Lower lobe of right lung (tissue), 2 donors: ENCODE measurements at regions not wholly inside any gene's neighbourhood (a gene's known extent, or its start where the extent isn't known, plus 50 kb on each side); places are given as distances from the start of the nearest gene placed in this dataset.

ENCODE experiments used
- ATAC-seq, 2 donors: fragments of 200-7000 bp; cut with Tn5 transposase; one replicate each; pipeline ENCODE4 v1.9.1; 2020 to 2022; ENCODE audit warnings: mild to moderate bottlenecking in 2 of 2, moderate library complexity in 2 of 2
- DNase-seq: peaks from one replicate; pipeline ENCODE4 v3.0.0-alpha.2; 2020
- H3K27ac ChIP-seq: fragments of 200-600 bp; one replicate; pipeline ENCODE4 v1.8.0; 2022
- H3K27me3 ChIP-seq: fragments of 200-600 bp; one replicate; pipeline ENCODE4 v1.8.0; 2022; ENCODE audit warnings: low read depth
- H3K36me3 ChIP-seq: fragments of 200-600 bp; one replicate; pipeline ENCODE4 v1.8.0; 2022; ENCODE audit warnings: mild to moderate bottlenecking
- H3K4me1 ChIP-seq: fragments of 200-600 bp; one replicate; pipeline ENCODE4 v1.8.0; 2022
- H3K4me3 ChIP-seq: fragments of 200-600 bp; one replicate; pipeline ENCODE4 v1.8.0; 2022; ENCODE audit warnings: mild to moderate bottlenecking
- H3K9me3 ChIP-seq: fragments of 200-600 bp; one replicate; pipeline ENCODE4 v1.8.0; 2022
- intact Hi-C: fragments of 100-400 bp; cut with DNase I; formaldehyde crosslinking; loops from one replicate; pipeline ENCODE4 v1.11.0; 2022
- TF ChIP-seq, protein P1 (sequence below): fragments of 200-600 bp; IDR thresholded peaks from one replicate; pipeline ENCODE4 v1.8.0; 2022; ENCODE audit warnings: antibody characterized with exemption, mild to moderate bottlenecking
- donor health status: DM: no; HTN: yes; CAD: no; lungs with severe emphysema.

DNA sequence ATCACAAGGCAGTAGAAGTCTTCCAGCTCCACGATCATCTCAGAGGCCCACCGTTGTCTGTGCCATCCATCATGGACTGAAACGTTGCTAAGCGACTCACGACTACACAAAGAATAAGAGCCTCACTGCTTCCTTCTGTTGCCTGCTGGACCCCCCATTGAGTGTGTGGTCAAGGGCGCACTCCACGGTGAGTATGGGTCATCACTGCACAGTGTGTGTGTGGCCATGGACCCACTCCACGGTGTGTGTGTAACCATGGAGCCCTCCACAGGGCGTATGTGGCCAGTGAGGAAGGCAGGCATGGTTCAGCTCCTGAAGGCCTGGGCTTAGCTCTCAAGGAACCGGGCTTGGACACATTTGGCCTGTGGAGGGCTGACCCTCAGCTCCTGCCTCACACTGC is 123.4 kb upstream of the AFDN start:
- TF ChIP-seq, protein P1, sequence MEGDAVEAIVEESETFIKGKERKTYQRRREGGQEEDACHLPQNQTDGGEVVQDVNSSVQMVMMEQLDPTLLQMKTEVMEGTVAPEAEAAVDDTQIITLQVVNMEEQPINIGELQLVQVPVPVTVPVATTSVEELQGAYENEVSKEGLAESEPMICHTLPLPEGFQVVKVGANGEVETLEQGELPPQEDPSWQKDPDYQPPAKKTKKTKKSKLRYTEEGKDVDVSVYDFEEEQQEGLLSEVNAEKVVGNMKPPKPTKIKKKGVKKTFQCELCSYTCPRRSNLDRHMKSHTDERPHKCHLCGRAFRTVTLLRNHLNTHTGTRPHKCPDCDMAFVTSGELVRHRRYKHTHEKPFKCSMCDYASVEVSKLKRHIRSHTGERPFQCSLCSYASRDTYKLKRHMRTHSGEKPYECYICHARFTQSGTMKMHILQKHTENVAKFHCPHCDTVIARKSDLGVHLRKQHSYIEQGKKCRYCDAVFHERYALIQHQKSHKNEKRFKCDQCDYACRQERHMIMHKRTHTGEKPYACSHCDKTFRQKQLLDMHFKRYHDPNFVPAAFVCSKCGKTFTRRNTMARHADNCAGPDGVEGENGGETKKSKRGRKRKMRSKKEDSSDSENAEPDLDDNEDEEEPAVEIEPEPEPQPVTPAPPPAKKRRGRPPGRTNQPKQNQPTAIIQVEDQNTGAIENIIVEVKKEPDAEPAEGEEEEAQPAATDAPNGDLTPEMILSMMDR: no peak
- Histone ChIP-seq H3K27me3 (no peaks in the 10 kb centered on the region), H3K4me3 (no peak overlapping the region), H3K27ac (no peak overlapping the region), H3K36me3 (no peaks in the 10 kb centered on the region), H3K9me3 (no peaks in the 10 kb centered on the region), H3K4me1 (peaks cover 20% of the 10 kb centered on the region)
- DNase-seq (no peak), ATAC-seq (no peak)
- intact Hi-C loops: no loop called here

DNA sequence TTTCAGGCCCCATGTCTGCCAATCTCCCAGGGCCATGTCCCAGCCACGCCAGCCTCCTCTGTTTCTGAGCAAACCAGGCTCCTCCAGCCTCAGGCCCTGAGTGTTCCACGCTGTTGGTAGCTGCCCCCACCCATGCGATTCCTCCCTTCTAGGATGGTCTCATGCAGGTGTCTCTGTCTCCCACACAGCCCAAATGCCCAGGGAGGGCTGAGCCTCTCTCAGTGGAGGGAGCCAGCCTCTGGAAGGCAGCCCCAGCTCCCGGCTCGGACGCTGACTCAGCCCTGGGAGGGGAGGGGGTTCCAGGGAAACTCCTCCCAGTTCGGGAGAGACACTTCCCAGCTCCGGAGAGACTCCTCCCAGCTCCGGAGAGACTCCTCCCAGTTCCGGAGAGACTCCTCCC is 122.9 kb upstream of the AFDN start:
- Histone ChIP-seq H3K36me3 (no peaks in the 10 kb centered on the region), H3K4me3 (no peak overlapping the region), H3K27ac (no peak overlapping the region), H3K4me1 (peaks cover 15% of the 10 kb centered on the region), H3K27me3 (no peaks in the 10 kb centered on the region), H3K9me3 (no peaks in the 10 kb centered on the region)
- TF ChIP-seq, protein P1: no peak
- ATAC-seq (no peak), DNase-seq (no peak)
- intact Hi-C loops: no loop called here

DNA sequence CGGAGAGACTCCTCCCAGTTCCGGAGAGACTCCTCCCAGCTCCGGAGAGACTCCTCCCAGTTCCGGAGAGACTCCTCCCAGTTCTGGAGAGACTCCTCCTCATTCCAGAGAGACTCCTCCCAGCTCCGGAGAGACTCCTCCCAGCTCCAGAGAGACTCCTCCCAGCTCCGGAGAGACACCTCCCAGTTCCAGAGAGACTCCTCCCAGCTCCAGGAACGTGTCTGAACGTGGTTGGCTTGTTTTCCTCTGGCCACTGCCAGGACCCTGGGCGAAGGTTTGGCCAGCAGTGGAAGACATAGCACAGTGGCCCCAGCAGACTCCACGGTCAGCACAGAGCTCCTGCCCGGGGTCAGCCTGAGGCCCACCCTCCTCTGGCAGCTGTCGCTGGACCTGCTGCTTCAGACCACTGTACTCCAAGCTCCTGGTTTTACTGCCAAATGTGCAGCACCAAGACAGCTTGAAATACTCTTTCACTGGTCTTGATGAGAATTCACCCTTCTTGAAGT is 122.3 kb upstream of the AFDN start:
- no peak for DNase-seq
- ATAC-seq: peak in 1 of 2 donors; percentile 57
- Histone ChIP-seq H3K4me1 (peaks cover 9% of the 10 kb centered on the region), H3K4me3 (no peak overlapping the region), H3K9me3 (no peaks in the 10 kb centered on the region), H3K27ac (no peak overlapping the region), H3K36me3 (no peaks in the 10 kb centered on the region), H3K27me3 (no peaks in the 10 kb centered on the region)
- intact Hi-C loops: no loop called here
- TF ChIP-seq, protein P1: no peak

DNA sequence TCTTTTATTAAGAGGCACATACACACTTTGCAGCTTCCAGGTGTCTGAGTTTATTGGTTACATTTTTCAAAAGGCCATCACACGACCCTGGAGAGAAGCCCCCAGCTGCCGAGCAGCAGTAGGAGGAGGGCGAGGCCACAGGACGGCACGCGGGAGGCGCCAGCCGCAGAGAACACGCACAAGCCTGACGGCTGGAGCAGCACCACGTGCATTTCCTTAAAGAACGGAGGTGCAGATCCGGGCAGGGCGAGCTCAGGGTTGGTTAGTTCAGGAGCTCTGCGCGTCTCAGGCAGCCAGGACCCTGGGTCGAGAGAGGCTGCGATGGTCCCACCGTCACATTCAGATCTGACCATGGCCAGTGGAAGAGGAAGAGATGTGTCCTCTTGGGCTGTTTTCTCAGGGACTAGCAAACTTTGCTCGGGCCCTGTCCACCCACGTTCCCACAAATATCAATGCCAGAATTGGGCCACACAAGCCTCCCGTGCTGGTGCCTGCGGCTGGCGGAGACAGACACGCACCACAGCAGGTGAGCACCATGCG is 121.4 kb upstream of the AFDN start:
- no peaks in the 10 kb centered on the region for H3K27me3 ChIP-seq
- intact Hi-C loops: no loop called here
- H3K36me3 ChIP-seq: no peaks in the 10 kb centered on the region
- no peaks in the 10 kb centered on the region for H3K9me3 ChIP-seq
- ATAC-seq (no peak), DNase-seq (no peak)
- no peak overlapping the region for H3K4me3 ChIP-seq
- TF ChIP-seq, protein P1: no peak
- H3K4me1 ChIP-seq: peaks cover under 1% of the 10 kb centered on the region
- no peak overlapping the region for H3K27ac ChIP-seq

DNA sequence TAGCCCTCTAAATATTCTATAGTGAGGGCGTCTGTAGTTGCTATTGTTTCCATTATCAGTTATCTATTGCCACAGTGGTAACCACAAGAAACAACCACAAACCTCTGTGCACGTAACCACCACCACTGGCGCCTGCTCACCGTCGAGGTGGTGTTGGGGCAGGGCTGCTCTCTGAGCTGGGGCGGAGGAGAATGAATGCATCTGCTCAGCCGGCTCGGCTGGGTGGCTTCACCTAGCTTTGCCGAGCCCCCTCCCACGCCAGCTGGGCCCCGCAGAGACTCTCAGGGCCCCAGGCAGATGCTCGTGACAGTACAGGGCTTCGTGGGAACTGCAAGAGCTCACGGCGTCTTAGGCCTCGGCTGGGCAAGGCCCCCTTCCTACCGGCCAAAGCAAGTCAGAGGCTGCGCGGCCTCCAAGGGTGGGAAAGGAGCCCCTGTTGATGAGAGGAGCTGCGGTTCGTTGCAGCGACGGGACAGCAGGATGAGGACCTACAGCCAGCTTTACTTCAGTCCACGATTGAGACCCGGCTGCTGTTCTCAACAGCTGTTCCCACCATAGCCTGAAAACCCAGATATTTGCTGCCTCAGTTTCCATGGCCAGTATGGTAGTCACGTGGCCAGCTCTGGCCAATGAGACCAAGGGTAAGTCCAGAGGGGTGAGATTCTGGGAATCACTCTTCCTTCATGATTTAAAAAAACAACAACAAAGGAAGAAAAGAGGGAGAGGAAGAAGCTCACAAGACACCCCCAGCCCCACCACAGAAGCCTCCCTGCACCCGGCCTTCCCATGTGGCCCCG is 120.2 kb upstream of the AFDN start:
- no peak for DNase-seq
- no peak overlapping the region for H3K27ac ChIP-seq
- no peaks in the 10 kb centered on the region for H3K36me3 ChIP-seq
- no peak for ATAC-seq
- no peaks in the 10 kb centered on the region for H3K27me3 ChIP-seq
- H3K4me1 ChIP-seq: no peaks in the 10 kb centered on the region
- H3K9me3 ChIP-seq: no peaks in the 10 kb centered on the region
- TF ChIP-seq, protein P1: no peak
- intact Hi-C loops: no loop called here
- H3K4me3 ChIP-seq: no peak overlapping the region
